Spleen (tissue), 11 donors: ENCODE measurements at regions not wholly inside any gene's neighbourhood (a gene's known extent, or its start where the extent isn't known, plus 50 kb on each side); places are given as distances from the start of the nearest gene placed in this dataset.
"Not testable (repeated sequence)": the region's sequence is repeated elsewhere in the genome, so short reads cannot be mapped to it uniquely, and the experiment has no call there.

Source experiments
- DNase-seq: peaks from one replicate; pipeline ENCODE4 v3.0.0-alpha.2; 2020
- H3K27ac ChIP-seq, 8 donors: fragments of 200-600 bp; sonication (generic) in 7 of 8; 1 replicate in 4 of 8; 2 replicates in 4 of 8; pipeline versions ENCODE4 v1.5.0 to v1.8.0; 2016 to 2021; ENCODE audit warnings: inconsistent platforms in 4 of 8, mild to moderate bottlenecking in 4 of 8, moderate library complexity in 1 of 8
- H3K27me3 ChIP-seq, 7 donors: fragments of 200-600 bp; sonication (generic) in 6 of 7; replicated peaks in 1 of 7; 1 replicate in 4 of 7; 2 replicates in 3 of 7; pipeline versions ENCODE4 v1.5.0 to v1.8.0; 2016 to 2021; ENCODE audit warnings: inconsistent platforms in 3 of 7, mild to moderate bottlenecking in 1 of 7
- H3K36me3 ChIP-seq, 6 donors: fragments of 200-600 bp; sonication (generic) in 5 of 6; 1 replicate in 4 of 6; 2 replicates in 2 of 6; pipeline versions ENCODE4 v1.5.0 to v1.8.0; 2016 to 2021; ENCODE audit warnings: inconsistent platforms in 2 of 6
- H3K4me1 ChIP-seq, 6 donors: fragments of 200-600 bp; sonication (generic) in 5 of 6; 1 replicate in 3 of 6; 2 replicates in 3 of 6; pipeline versions ENCODE4 v1.5.0 to v1.8.0; 2016 to 2021; ENCODE audit warnings: inconsistent platforms in 3 of 6
- H3K4me3 ChIP-seq, 8 donors: fragments of 200-600 bp; sonication (generic) in 7 of 8; 1 replicate in 4 of 8; 2 replicates in 4 of 8; pipeline versions ENCODE4 v1.5.0 to v1.8.0; 2016 to 2021; ENCODE audit warnings: inconsistent platforms in 4 of 8, mild to moderate bottlenecking in 4 of 8, moderate library complexity in 2 of 8
- H3K9me3 ChIP-seq, 8 donors: fragments of 200-600 bp; sonication (generic) in 7 of 8; 1 replicate in 4 of 8; 2 replicates in 4 of 8; pipeline versions ENCODE4 v1.5.0 to v1.8.0; 2016 to 2021; ENCODE audit warnings: inconsistent platforms in 4 of 8
- POLR2A ChIP-seq, 3 donors: fragments of 450-650 bp; IDR thresholded peaks; one replicate each; pipeline ENCODE4 v1.5.1; 2017; ENCODE audit warnings: antibody characterized with exemption in 3 of 3, mild to moderate bottlenecking in 1 of 3
- POLR2AphosphoS5 ChIP-seq, 3 donors: sonication (generic); formaldehyde crosslinking; IDR thresholded peaks; one replicate each; pipeline ENCODE4 v1.5.1; 2017; ENCODE audit warnings: antibody characterized with exemption in 3 of 3
- WGBS, 5 donors: extraction: QIAGEN DNeasy Blood & Tissue Kit in 3 of 5; methylation state at CpG; one replicate each; pipeline versions ENCODE4 v1.1.5 to v1.1.7; 2013 to 2018; 5-methylcytosine and 5-hydroxymethylcytosine counted together
- intact Hi-C: fragments of 100-400 bp; cut with DNase I; formaldehyde crosslinking; loops from one replicate; pipeline ENCODE4 v1.15.0; 2023; ENCODE audit warnings: low total_unique reads
- TF ChIP-seq, protein P1 (sequence below), 11 experiments: fragments of 200-600 bp in 7 of 11; fragments of 450-650 bp in 4 of 11; sonication (generic) in 4 of 11; IDR thresholded peaks in 8 of 11; conservative IDR thresholded peaks in 3 of 11; 1 replicate in 7 of 11; 2 replicates in 4 of 11; pipeline versions ENCODE4 v1.4.0 to v1.8.0; 2016 to 2021; ENCODE audit warnings: antibody characterized with exemption in 11 of 11, inconsistent platforms in 4 of 11, mild to moderate bottlenecking in 1 of 11
- donor health status: healthy with polysubstance abuse.
- donor health status: DM: no; HTN: no; CAD: no; lungs with moderate emphysema.
- donor health status: DM: no; HTN: no; CAD: no.
- donor health status: Bipolar disorder and iron deficiency.
- donor health status: healthy.
- donor health status: DM: no; HTN: no; CAD: no.
- donor health status: DM: yes; HTN: yes; CAD: no.

DNA sequence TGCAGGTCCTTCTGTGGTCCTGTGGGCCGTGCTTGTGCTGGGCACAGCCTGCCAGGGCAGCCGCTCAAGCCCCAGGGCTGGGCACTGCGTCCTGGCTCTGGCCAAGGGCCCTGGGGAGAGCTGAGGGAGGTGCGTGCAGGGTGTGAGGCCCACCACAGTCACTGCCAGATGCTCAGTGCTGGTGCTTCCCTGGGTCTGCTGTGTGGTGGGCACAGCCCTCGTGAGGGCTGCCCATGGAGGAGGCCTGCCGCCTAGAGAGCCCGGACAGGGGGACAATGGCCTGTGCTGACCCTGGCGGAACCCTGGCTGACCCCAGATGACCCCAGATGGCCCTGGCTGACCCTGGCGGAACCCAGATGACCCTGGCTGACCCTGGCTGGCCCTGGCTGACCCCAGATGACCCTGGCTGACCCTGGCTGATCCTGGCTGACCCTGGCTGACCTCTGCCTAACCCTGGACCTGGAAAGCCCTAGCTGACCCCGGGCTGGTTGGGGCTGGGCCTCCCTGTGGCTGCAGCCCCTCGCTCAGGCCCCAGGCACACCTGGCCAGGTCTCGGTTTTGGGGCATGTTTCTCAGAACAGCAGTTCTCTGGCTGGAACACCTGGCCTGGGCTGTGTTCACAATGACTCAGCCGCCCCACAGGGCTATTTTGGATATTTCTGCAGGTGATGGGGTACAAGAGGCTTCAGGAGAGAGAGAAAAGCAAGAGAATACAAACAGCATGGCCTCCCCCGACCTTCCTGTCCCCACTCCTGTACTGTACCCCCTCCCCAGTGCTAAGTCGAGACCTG is 55.4 kb downstream of the TMEM121 start:
- no peaks in the 10 kb centered on the region for H3K36me3 ChIP-seq
- TF ChIP-seq POLR2AphosphoS5 (IDR thresholded peaks at IDR 0.05) (peak; percentile 14 to 46 (median 15)), POLR2A (IDR thresholded peaks at IDR 0.05) (no peak)
- H3K4me1 ChIP-seq, result peaks cover 0 to 23% (median 5%) of the 10 kb centered on the region in 6 donors
- intact Hi-C loops, result no loop called here
- H3K27me3 ChIP-seq, result no peaks in the 10 kb centered on the region
- H3K9me3 ChIP-seq, result no peaks in the 10 kb centered on the region
- H3K4me3 ChIP-seq, result no peak overlapping the region
- H3K27ac ChIP-seq, result peak overlapping the region in 7 of 8 donors; percentile 19 to 91 (median 71)
- peak; percentile 79 for DNase-seq
- 42 to 68% (median 61%) methylated on average over 8 to 15 of the region's 15 CpGs for WGBS, 5 donors

DNA sequence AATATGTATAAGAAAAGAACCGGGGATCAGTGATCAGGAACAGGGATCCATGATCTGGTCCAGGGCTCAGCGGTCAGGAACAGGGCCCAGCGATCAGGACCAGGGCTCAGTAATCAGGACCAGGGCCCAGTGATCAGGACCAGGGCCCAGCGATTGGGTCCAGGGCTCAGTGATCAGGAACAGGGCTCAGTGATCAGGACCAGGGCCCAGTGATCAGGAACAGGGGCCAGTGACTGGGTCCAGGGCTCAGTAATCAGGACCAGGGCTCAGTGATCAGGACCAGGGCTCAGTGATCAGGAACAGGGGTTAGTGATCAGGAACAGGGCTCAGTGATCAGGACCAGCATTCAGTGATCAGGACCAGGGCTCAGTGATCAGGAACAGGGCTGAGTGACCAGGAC is 56.3 kb downstream of the TMEM121 start:
- H3K27ac ChIP-seq, result peak overlapping the region in 6 of 8 donors; percentile 20 to 91 (median 76)
- TF ChIP-seq POLR2AphosphoS5 (IDR thresholded peaks at IDR 0.05), result no peak
- TF ChIP-seq, protein P1, sequence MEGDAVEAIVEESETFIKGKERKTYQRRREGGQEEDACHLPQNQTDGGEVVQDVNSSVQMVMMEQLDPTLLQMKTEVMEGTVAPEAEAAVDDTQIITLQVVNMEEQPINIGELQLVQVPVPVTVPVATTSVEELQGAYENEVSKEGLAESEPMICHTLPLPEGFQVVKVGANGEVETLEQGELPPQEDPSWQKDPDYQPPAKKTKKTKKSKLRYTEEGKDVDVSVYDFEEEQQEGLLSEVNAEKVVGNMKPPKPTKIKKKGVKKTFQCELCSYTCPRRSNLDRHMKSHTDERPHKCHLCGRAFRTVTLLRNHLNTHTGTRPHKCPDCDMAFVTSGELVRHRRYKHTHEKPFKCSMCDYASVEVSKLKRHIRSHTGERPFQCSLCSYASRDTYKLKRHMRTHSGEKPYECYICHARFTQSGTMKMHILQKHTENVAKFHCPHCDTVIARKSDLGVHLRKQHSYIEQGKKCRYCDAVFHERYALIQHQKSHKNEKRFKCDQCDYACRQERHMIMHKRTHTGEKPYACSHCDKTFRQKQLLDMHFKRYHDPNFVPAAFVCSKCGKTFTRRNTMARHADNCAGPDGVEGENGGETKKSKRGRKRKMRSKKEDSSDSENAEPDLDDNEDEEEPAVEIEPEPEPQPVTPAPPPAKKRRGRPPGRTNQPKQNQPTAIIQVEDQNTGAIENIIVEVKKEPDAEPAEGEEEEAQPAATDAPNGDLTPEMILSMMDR (IDR thresholded peaks at IDR 0.05 in 8 of 11, conservative IDR thresholded peaks at IDR 0.05 in 3 of 11), result no peak
- TF ChIP-seq POLR2A (IDR thresholded peaks at IDR 0.05), result no peak
- DNase-seq, result peak; percentile 78
- H3K27me3 ChIP-seq, result no peaks in the 10 kb centered on the region
- intact Hi-C loops, result no loop called here
- H3K4me3 ChIP-seq, result no peak overlapping the region
- 50 to 75% (median 67%) methylated on average over 4 of the region's 4 CpGs for WGBS, 5 donors
- no peaks in the 10 kb centered on the region for H3K36me3 ChIP-seq
- H3K4me1 ChIP-seq, result peaks cover 0 to 14% (median 5%) of the 10 kb centered on the region in 6 donors
- H3K9me3 ChIP-seq, result no peaks in the 10 kb centered on the region

DNA sequence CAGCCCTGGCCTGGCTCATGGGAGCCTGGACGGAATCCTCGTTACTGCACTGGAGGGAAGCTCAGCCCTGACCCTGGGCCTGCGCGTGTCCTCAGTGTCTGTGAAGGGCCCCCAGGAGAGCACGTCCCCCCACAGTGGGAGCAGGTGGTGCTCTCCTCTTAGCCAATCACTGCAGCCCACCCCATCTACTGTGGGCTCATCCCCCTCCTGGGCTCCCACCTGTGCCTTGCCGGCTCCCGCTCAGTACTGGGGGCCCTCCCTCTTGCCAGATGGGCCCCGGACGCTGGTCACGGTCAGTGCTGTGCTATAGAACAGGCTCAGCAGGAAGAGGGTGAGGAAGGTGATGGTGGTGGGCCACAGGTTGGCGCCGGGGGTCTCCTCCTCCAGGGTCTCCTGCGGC is 57.5 kb downstream of the TMEM121 start:
- intact Hi-C loops, H3K27me3 ChIP-seq, H3K9me3 ChIP-seq, H3K36me3 ChIP-seq, H3K4me3 ChIP-seq: not testable (repeated sequence)
- peak in 1 of 3 donors; percentile 7 for TF ChIP-seq POLR2AphosphoS5 (IDR thresholded peaks at IDR 0.05)
- 89 to 97% (median 92%) methylated on average over 6 to 11 of the region's 13 CpGs; no CpG with 5 or more reads in 1 of the 5 donors for WGBS, 5 donors
- peak overlapping the region in 1 of 8 donors; percentile 42 for H3K27ac ChIP-seq
- peak; percentile 69 for DNase-seq
- H3K4me1 ChIP-seq, result peaks cover 0 to 12% (median 3%) of the 10 kb centered on the region in 6 donors

DNA sequence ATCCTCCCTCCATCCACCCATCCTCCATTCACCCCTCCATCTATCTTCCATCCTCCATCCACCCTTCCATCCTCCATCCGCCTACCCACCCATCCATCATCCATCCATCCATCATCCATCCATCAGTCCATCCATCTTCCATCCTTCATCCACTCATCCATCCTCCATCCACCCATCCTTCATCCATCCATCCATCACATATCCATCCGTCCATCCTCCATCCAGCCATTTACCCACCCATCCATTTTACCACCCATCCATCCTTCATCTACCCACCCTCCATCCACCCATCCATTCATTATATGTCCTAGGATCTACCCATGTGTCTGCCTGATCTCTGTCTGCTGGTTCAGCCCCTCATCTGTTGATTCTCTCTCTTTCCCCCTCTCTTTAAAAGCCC is 58.9 kb downstream of the TMEM121 start:
- 91 to 96% (median 91%) methylated on average over 2 of the region's 2 CpGs for WGBS, 5 donors
- H3K4me1 ChIP-seq, result peaks cover 0 to 12% (median 3%) of the 10 kb centered on the region in 6 donors
- intact Hi-C loops, H3K27me3 ChIP-seq, H3K9me3 ChIP-seq, H3K36me3 ChIP-seq, DNase-seq, H3K4me3 ChIP-seq: not testable (repeated sequence)
- peak overlapping the region in 5 of 8 donors; percentile 14 to 84 (median 70) for H3K27ac ChIP-seq

DNA sequence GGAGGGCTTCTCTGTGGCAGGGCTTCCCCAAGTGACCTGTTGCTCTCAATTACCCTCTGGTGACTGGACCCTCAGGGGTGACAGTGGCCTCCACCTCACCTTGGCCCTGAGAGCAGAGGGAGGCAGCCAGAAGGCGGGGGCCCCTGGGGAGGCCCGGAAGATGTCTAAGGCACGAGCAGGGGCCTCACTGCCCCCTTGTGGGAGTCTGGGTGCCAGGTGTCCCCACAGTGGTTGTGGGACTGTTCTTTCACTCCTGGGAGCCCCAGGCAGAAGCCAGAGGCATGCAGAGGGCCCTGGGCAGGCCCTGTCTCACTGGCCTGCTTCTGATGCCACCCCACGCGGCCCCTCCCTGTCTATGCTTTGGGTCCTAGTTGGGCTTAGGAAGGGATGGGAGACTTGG is 59.3 kb downstream of the TMEM121 start:
- WGBS, 5 donors, result 55 to 72% (median 69%) methylated on average over 3 to 5 of the region's 5 CpGs; no CpG with 5 or more reads in 1 of the 5 donors
- Histone ChIP-seq H3K4me1 (peaks cover 0 to 12% (median 3%) of the 10 kb centered on the region in 6 donors), H3K27ac (peak overlapping the region in 5 of 8 donors; percentile 14 to 84 (median 70))
- TF ChIP-seq, protein P1 (IDR thresholded peaks at IDR 0.05 in 8 of 11, conservative IDR thresholded peaks at IDR 0.05 in 3 of 11), result peak in 4 of 11 experiments; percentile 26 to 35 (median 28)
- H3K36me3 ChIP-seq, H3K9me3 ChIP-seq, intact Hi-C loops, H3K4me3 ChIP-seq, H3K27me3 ChIP-seq: not testable (repeated sequence)
- peak; percentile 84 for DNase-seq
